Stimulated activated naive B cell treated with anti-CD40 and anti-IgM and Interleukin-4, amounts not matched to agents 10 μg/mL and 1 μg/mL and 100 μg/mL, for 72 hours (primary cell): ENCODE measurements at regions not wholly inside any gene's neighbourhood (a gene's known extent, or its start where the extent isn't known, plus 50 kb on each side); places are given as distances from the start of the nearest gene placed in this dataset.

Source experiments
- ATAC-seq, 2 donors: fragments of 150-1000 bp; cut with Tn5 transposase; replicated peaks; 2 replicates each; pipeline ENCODE4 v1.10.0; 2021; ENCODE audit warnings: moderate library complexity in 1 of 2
- DNase-seq: peaks from one replicate; pipeline ENCODE4 v3.0.0; 2021
- H3K27ac Mint-ChIP-seq: one replicate; pipeline ENCODE4 v1.8.0; 2022; ENCODE audit warnings: mild to moderate bottlenecking, mixed read lengths
- H3K27me3 Mint-ChIP-seq, 2 donors: one replicate each; pipeline ENCODE4 v1.8.0; 2022; ENCODE audit warnings: mixed read lengths in 2 of 2
- H3K36me3 Mint-ChIP-seq, 2 donors: one replicate each; pipeline ENCODE4 v1.8.0; 2022; ENCODE audit warnings: mixed read lengths in 2 of 2, mild to moderate bottlenecking in 1 of 2
- H3K4me1 Mint-ChIP-seq, 2 donors: one replicate each; pipeline ENCODE4 v1.8.0; 2022; ENCODE audit warnings: mixed read lengths in 2 of 2, mild to moderate bottlenecking in 1 of 2
- H3K4me3 Mint-ChIP-seq, 2 donors: one replicate each; pipeline ENCODE4 v1.8.0; 2022; ENCODE audit warnings: mild to moderate bottlenecking in 2 of 2, mixed read lengths in 2 of 2, moderate library complexity in 1 of 2
- H3K9me3 Mint-ChIP-seq, 2 donors: one replicate each; pipeline ENCODE4 v1.8.0; 2022; ENCODE audit warnings: mixed read lengths in 2 of 2, mild to moderate bottlenecking in 1 of 2

DNA sequence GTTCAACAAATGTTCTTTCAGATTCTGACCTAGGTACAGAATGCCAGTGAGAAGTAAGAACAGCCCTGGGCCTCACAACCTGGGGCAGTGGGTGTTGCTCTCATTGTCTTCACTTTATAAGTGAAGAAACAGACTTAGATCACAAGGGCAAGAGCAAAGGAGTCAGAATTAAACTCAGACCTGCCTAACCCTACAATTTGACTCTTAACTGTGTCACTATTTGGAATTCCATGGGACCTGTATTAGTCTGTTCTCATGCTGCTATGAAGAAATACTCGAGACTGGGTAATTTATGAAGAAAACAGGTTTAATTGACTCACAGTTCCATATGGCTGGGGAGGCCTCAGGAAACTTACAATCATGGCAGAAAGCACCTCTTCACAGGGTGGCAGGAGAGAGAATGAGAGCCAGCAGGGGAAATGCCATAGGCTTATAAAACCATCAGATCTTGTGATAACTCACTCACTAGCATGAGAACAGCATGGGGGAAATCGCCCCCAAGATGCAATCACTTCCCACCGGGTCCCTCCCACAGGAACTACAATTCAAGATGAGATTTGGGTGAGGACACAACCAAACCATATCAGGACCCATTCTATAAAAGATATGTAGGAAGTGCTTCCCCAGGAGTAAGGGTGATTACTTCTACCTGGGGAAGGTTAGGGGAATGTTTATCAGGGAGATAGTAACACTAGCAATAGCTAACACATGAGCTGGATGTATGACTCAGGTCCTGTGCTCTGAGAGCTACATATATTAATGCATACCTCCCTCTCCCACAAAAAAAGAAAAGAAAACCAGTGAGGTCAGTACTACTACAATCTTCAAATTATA lies 270.1 kb downstream of the SOX9 start:
- Mint-ChIP-seq H3K27ac (no peak overlapping the region), H3K4me3 (no peak overlapping the region), H3K36me3 (no peaks in the 10 kb centered on the region), H3K9me3 (peaks cover 2 to 4% of the 10 kb centered on the region in 2 donors), H3K4me1 (no peaks in the 10 kb centered on the region), H3K27me3 (no peaks in the 10 kb centered on the region)
- ATAC-seq (no peak), DNase-seq (no peak)

DNA sequence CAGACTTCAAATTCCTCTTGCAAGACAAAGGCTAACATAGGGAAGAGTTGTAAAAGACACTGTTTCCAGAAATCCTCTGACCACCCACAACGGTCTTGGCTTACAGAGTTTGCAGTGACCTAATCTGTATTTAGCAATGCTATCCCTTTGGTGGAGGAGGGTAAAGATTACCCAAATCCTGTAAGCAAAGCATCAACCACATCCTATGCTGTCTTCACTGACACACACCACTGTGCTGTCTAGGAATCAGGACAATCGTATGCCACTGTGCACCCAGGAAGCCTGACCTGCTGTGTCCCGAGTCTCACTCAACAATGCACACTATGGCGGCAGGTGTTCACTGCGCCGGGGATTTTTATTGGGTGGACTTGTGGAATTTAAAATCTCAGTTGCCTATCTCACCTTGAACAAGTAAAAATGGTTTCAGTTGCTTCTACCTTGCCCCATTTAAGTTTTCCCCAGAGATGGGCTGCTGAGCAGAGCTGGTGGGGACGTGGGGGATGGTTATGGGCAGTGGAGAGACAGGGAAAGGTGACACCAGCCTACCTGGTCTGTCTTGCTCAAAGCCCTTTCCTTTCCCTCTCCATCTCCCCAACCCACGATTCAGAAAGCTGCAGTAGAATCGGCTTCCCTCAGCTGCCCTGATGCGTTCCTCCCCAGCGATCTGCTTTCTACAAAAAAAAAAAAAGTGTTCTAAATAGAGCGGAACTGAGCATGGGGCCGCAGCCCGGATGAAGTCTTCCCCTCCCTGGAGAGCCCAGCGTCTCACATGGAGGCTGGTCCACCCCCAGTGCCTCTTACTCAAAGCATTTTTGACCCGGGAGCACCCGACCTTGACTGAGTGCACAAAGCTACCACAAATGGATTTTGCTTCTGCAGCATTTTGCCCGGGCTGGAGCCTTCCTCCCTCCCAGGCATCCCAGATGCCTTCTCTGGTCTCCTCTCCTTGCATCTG lies 271.5 kb downstream of the SOX9 start:
- H3K9me3 Mint-ChIP-seq, result peaks cover 2 to 4% of the 10 kb centered on the region in 2 donors
- ATAC-seq, result no peak
- no peaks in the 10 kb centered on the region for H3K36me3 Mint-ChIP-seq
- no peaks in the 10 kb centered on the region for H3K27me3 Mint-ChIP-seq
- no peaks in the 10 kb centered on the region for H3K4me1 Mint-ChIP-seq
- DNase-seq, result no peak
- no peak overlapping the region for H3K27ac Mint-ChIP-seq
- no peak overlapping the region for H3K4me3 Mint-ChIP-seq

DNA sequence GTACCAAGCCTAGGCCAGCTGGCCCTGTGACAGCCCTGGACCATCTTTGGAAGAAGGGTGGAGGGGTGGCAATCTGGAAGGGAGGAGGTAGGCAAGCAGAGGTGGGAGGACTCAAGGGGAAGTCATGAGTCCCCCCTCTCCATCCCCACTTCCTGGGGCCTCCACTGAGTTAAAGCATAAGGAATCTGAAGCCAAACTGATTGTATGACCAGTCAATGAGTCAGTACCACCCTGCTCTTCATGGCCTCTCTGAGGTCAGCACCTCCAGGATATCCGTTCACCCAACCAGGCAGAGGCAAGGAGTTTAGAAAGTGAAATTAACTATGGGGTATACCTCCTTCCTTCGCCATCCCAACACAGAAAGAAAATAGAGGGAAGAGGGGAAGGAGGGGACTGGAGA lies 272.7 kb downstream of the SOX9 start:
- no peak overlapping the region for H3K4me3 Mint-ChIP-seq
- H3K27ac Mint-ChIP-seq, result no peak overlapping the region
- DNase-seq (no peak), ATAC-seq (no peak)
- no peaks in the 10 kb centered on the region for H3K36me3 Mint-ChIP-seq
- no peaks in the 10 kb centered on the region for H3K27me3 Mint-ChIP-seq
- H3K4me1 Mint-ChIP-seq, result no peaks in the 10 kb centered on the region
- peaks cover 0 to 5% of the 10 kb centered on the region in 2 donors for H3K9me3 Mint-ChIP-seq

DNA sequence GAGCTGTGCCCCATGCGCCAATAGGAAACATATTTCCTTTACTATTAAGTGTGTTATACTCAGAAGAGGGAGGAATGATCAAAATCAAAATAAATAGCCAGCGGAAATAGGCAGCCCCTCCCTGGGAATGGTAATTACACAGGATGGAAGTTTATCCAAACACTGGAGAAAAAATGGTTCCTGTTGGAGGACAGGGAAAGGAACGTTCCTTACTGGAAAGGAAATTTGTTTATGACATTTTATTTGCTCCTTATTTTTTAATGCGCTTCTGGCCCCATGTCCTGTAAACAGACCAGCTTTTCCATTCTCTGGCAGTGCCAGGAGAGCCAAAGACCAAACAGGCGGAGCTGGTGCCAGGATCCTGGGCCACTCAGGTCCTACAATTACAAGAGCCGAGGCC lies 273.7 kb downstream of the SOX9 start:
- no peak for DNase-seq
- no peak overlapping the region for H3K27ac Mint-ChIP-seq
- H3K4me1 Mint-ChIP-seq, result no peaks in the 10 kb centered on the region
- ATAC-seq, result no peak
- peaks cover 0 to 5% of the 10 kb centered on the region in 2 donors for H3K9me3 Mint-ChIP-seq
- no peak overlapping the region for H3K4me3 Mint-ChIP-seq
- H3K36me3 Mint-ChIP-seq, result no peaks in the 10 kb centered on the region
- H3K27me3 Mint-ChIP-seq, result no peaks in the 10 kb centered on the region

DNA sequence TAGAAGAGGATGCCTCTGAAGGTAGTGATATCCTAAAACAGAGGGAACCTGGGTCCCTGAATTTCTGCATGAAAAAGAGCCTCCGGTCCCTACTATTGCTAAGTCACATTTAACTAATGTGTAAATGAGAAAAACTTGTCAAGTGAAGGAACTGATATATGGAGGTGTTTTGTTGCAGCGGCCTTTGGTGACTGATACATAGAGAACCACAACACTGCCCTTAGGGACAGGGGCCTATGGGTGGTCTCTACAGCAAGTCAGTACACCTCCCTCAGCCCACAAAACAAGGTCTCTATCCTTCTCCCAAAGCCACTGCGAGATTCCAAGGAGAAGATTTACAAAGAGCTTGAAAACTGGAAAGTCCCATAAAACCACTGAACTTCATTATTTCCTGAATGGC lies 275.3 kb downstream of the SOX9 start:
- H3K27ac Mint-ChIP-seq, result no peak overlapping the region
- DNase-seq (no peak), ATAC-seq (no peak)
- H3K9me3 Mint-ChIP-seq, result peaks cover 0 to 5% of the 10 kb centered on the region in 2 donors
- no peaks in the 10 kb centered on the region for H3K4me1 Mint-ChIP-seq
- no peaks in the 10 kb centered on the region for H3K36me3 Mint-ChIP-seq
- no peaks in the 10 kb centered on the region for H3K27me3 Mint-ChIP-seq
- H3K4me3 Mint-ChIP-seq, result no peak overlapping the region

DNA sequence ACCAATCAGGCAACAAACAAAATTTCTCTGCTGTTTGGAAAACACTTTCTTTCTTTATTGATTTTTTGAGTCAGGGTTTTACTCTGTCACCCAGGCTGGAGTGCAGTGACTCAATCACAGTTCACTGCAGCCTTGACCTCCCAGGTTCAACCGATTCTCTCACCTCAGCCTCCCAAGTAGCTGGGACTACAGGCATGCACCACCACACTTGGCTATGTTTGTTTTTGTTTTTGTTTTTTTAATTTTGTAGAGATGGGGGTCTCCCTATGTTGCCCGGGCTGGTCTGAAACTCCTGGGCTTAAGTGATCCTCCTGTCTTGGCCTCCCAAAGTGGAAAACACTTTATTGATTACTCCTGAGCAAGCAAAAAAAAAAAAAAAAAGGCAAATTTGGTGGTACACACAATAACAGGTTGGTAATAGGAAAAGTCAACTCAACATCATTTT lies 276.4 kb downstream of the SOX9 start:
- Mint-ChIP-seq H3K4me3 (no peak overlapping the region), H3K27me3 (no peaks in the 10 kb centered on the region), H3K27ac (no peak overlapping the region), H3K4me1 (no peaks in the 10 kb centered on the region), H3K36me3 (no peaks in the 10 kb centered on the region), H3K9me3 (peaks cover 0 to 7% of the 10 kb centered on the region in 2 donors)
- DNase-seq, result no peak
- ATAC-seq, result no peak

DNA sequence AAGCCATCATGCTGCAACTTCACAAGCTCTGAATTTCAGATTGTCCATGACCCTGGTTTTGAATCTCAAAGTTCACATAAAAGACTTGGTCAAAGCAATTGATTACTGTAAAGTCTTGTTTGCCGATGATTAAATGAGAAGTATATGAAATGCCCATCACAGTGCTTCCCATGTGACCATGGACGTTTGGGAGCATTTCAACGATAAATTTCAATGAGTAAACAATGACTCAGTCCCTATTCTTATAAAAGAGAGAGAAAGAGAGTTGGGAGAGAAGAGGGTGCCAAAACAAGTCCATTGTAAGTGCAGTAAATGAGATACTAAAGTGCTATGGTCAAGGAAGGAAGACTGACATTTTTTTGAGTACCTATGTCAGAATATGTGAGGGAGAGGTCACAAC lies 276.9 kb downstream of the SOX9 start:
- no peaks in the 10 kb centered on the region for H3K4me1 Mint-ChIP-seq
- no peak overlapping the region for H3K27ac Mint-ChIP-seq
- peaks cover 0 to 7% of the 10 kb centered on the region in 2 donors for H3K9me3 Mint-ChIP-seq
- DNase-seq (no peak), ATAC-seq (no peak)
- no peaks in the 10 kb centered on the region for H3K27me3 Mint-ChIP-seq
- no peaks in the 10 kb centered on the region for H3K36me3 Mint-ChIP-seq
- H3K4me3 Mint-ChIP-seq, result no peak overlapping the region

DNA sequence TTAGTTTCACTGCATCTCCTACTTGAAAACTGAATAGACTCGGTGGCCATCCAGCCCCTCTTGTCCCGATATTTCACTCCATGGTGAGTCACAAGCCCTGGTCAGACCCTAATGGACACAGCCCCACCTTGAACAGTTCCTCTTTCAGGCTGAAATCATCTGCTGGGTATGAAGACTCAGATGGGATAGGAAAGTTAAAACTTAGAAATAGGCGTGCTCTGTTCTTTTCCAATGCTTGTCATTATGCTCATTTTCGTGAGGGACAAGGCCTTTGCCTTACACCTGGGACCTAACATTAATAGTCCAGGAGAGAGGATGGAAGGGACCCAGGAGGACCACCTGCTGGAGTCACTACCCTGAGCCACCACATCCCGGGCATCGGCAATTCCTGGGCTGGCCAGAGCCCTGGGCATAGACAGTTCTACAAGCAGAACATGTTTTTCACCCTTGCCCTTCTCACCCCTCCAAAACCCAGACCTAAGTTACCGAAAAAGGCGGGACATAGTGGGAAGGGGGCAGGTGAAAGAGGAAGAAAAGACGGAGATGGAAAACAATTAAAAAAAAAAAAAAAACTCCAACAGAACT lies 278.3 kb downstream of the SOX9 start:
- Mint-ChIP-seq H3K4me3 (no peak overlapping the region), H3K27me3 (no peaks in the 10 kb centered on the region), H3K27ac (no peak overlapping the region), H3K36me3 (no peaks in the 10 kb centered on the region), H3K4me1 (no peaks in the 10 kb centered on the region), H3K9me3 (peaks cover 0 to 7% of the 10 kb centered on the region in 2 donors)
- DNase-seq (no peak), ATAC-seq (no peak)

DNA sequence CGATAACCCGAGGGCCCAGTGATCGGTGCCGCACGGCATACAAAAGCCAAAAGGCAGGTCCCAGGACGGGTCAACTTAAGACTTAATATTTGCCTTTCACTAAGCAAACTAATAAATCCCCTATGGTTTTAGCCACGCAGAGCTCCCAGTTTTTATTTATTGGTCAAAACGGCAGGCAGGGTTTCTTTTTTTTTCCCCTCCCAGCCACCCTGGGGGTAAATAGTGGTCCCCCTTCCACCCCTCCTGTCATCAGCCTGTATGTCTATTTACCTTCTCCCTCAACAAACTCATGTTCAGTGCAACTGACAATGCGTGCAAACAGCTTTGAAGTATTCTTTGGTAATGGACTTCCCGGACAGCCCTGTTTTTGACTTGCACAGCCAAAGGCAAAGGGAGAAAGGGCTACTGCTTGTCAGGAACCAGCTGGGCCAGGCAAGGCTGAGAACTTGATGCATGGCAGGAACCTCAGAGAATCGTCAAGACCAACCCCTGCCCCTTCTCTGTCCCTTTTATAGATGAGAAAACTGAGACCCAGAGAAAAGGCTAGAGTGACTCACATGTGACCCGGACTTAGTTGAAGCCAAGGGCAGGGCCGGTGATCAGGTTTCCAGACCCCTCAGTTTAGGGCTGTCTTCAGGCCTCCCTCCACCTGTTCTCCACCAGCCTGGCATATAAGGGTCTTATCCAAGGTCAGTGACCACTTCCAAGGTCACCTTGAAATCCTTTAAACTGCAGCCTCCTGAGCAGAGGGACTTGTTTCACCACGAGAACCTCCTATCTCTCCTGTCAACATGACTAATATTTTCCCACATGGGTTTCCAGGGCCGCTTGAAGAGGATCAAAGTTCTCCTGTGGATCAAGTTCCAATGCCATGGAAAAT lies 279.0 kb downstream of the SOX9 start:
- Mint-ChIP-seq H3K4me1 (no peaks in the 10 kb centered on the region), H3K4me3 (no peak overlapping the region), H3K27ac (no peak overlapping the region), H3K9me3 (peaks cover 0 to 7% of the 10 kb centered on the region in 2 donors), H3K36me3 (no peaks in the 10 kb centered on the region), H3K27me3 (no peaks in the 10 kb centered on the region)
- DNase-seq, result no peak
- ATAC-seq, result no peak

DNA sequence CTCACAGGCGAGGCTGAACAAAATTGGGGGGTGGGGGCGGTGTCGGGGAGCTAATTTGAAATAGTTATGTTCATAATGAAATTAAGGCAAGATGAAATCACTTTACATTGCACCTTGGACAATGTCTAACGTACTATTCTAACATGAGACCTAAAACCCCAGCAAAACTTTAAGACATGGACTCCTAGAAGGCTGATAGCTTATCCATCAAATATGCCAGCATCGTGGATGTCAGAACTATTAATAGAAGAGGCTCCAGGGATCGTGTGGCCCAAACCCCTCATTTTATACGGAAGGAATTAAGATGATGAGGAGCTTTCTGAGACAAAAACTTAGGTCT lies 279.6 kb downstream of the SOX9 start:
- no peaks in the 10 kb centered on the region for H3K27me3 Mint-ChIP-seq
- DNase-seq, result no peak
- H3K9me3 Mint-ChIP-seq, result peaks cover 0 to 5% of the 10 kb centered on the region in 2 donors
- no peak overlapping the region for H3K4me3 Mint-ChIP-seq
- H3K36me3 Mint-ChIP-seq, result no peaks in the 10 kb centered on the region
- ATAC-seq, result no peak
- H3K27ac Mint-ChIP-seq, result no peak overlapping the region
- H3K4me1 Mint-ChIP-seq, result no peaks in the 10 kb centered on the region

DNA sequence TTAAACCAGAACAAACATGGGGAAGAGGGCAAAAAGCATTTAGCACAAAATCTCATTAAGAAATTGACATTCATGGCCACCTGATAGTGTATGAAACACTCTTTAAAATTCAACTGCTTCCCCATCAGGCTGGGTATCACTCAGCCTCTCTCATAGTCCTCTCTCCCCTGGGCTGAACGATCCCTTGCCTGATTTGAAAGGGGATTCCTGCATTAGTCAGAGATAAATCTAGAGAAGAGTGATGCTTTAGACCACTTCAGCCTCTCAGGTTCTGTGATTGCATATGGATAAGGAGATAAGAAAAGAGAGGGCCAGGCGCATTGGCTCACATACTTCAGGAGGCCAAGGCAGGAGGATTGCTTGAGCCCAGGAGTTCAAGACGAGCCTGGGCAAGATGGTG lies 280.0 kb downstream of the SOX9 start:
- ATAC-seq (no peak), DNase-seq (no peak)
- peaks cover 0 to 5% of the 10 kb centered on the region in 2 donors for H3K9me3 Mint-ChIP-seq
- no peak overlapping the region for H3K27ac Mint-ChIP-seq
- no peaks in the 10 kb centered on the region for H3K36me3 Mint-ChIP-seq
- H3K4me1 Mint-ChIP-seq, result no peaks in the 10 kb centered on the region
- H3K27me3 Mint-ChIP-seq, result no peaks in the 10 kb centered on the region
- no peak overlapping the region for H3K4me3 Mint-ChIP-seq

DNA sequence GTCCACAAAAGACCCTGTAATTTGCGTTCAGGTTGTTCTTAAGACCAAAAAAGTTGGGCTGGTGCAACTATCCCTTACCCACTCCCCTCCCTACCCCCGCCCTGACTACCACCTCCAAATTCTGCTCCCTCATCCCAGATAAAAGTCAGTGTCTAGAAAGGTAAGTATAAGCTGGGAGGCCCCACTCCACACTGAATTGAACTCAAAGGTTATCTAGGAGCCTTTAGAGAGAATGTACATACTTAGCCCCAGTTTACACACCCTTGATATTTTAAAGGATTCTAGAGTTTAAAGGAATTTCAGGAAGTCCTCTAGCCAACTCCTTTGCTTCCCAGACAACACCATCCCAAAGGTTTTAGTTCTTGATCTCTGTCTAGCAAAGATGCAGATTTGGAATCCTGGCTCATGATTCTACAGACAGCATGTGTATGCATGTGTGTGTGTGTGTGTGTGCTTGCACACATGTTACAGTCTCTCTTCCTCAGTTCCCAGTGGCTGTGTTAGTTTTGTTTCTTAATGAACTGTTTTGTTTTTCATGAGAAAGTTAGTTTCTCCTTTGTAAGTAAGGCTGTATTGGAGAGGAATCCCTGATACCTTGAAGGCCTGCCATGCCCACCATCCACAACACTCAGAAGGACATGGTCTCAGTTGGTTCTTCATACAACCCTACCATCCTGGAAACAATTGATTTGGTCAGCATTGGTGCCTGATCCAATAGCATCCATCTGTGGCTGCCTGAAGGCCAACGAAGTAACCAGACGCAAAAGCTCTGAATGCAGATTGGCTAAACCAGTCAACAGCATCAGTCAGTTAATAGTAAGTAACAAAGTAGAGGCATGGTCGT lies 281.3 kb downstream of the SOX9 start:
- no peak for DNase-seq
- H3K4me1 Mint-ChIP-seq, result peaks cover 0 to 4% of the 10 kb centered on the region in 2 donors
- H3K36me3 Mint-ChIP-seq, result no peaks in the 10 kb centered on the region
- H3K27ac Mint-ChIP-seq, result no peak overlapping the region
- no peak for ATAC-seq
- H3K27me3 Mint-ChIP-seq, result no peaks in the 10 kb centered on the region
- no peak overlapping the region for H3K4me3 Mint-ChIP-seq
- peaks cover 0 to 8% of the 10 kb centered on the region in 2 donors for H3K9me3 Mint-ChIP-seq

DNA sequence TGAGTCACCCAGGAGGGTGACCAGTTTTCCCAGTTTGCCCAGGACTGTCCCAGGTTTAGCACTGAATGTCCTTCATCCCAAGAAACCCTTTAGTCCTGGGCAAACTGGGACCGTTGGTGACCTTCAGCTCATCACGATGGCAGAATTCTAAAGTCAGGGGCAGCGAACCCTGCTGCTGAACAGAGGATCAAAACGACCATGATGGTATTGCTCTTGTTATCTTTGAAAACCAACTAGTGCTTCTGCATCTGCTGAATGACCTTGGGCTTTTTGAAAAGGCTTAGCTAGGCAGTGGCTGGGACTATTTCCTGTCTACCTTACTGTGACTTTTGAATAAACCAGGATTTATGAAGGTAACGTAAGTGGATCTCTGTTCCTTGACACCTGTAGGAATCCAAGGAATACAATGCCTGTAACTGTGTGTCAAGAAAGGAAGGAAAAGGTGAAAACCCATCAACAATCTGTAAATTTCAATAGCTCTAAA lies 281.9 kb downstream of the SOX9 start:
- peaks cover 0 to 7% of the 10 kb centered on the region in 2 donors for H3K9me3 Mint-ChIP-seq
- DNase-seq, result no peak
- H3K27me3 Mint-ChIP-seq, result no peaks in the 10 kb centered on the region
- no peak overlapping the region for H3K27ac Mint-ChIP-seq
- no peak overlapping the region for H3K4me3 Mint-ChIP-seq
- H3K36me3 Mint-ChIP-seq, result no peaks in the 10 kb centered on the region
- H3K4me1 Mint-ChIP-seq, result peaks cover 0 to 7% of the 10 kb centered on the region in 2 donors
- no peak for ATAC-seq
